Prostate gland (tissue), 2 donors: ENCODE measurements at regions not wholly inside any gene's neighbourhood (a gene's known extent, or its start where the extent isn't known, plus 50 kb on each side); places are given as distances from the start of the nearest gene placed in this dataset.

ENCODE experiments used
- DNase-seq: peaks from one replicate; pipeline ENCODE4 v3.0.0-alpha.2; 2019; ENCODE audit warnings: low spot score
- H3K27ac ChIP-seq, 2 donors: fragments of 200-600 bp; sonication (generic); 2 replicates each; pipeline ENCODE4 v1.5.1; 2017 to 2019
- H3K27me3 ChIP-seq: fragments of 200-600 bp; sonication (generic); replicated peaks from 2 replicates; pipeline ENCODE4 v1.5.1; 2019; ENCODE audit not compliant: insufficient read depth
- H3K36me3 ChIP-seq, 2 donors: fragments of 200-600 bp; sonication (generic); 1 replicate in 1 of 2; 2 replicates in 1 of 2; pipeline versions ENCODE4 v1.5.1 to v1.8.1; 2017 to 2019
- H3K4me1 ChIP-seq: fragments of 200-600 bp; sonication (generic); replicated peaks from 2 replicates; pipeline ENCODE4 v1.5.1; 2019
- H3K4me3 ChIP-seq, 2 donors: fragments of 200-600 bp; sonication (generic); 2 replicates each; pipeline ENCODE4 v1.5.1; 2017 to 2019
- H3K9me3 ChIP-seq: fragments of 200-600 bp; sonication (generic); 2 replicates; pipeline ENCODE4 v1.5.1; 2017
- POLR2A ChIP-seq: fragments of 450-650 bp; IDR thresholded peaks from one replicate; pipeline ENCODE4 v1.6.1; 2016; ENCODE audit warnings: antibody characterized with exemption, mild to moderate bottlenecking
- POLR2AphosphoS5 ChIP-seq: sonication (generic); formaldehyde crosslinking; IDR thresholded peaks from one replicate; pipeline ENCODE4 v1.6.1; 2017; ENCODE audit warnings: antibody characterized with exemption
- WGBS: methylation state at CpG from one replicate; pipeline ENCODE4 v1.1.5; 2018; 5-methylcytosine and 5-hydroxymethylcytosine counted together
- intact Hi-C: fragments of 100-400 bp; cut with DNase I; formaldehyde crosslinking; loops from one replicate; pipeline ENCODE4 v1.14.2; 2022
- TF ChIP-seq, protein P1 (sequence below), 4 experiments: fragments of 200-600 bp in 2 of 4; fragments of 450-650 bp in 2 of 4; sonication (generic) in 2 of 4; IDR thresholded peaks; 1 replicate in 3 of 4; 2 replicates in 1 of 4; pipeline ENCODE4 v1.5.1; 2016 to 2019; ENCODE audit warnings: antibody characterized with exemption in 4 of 4, mild to moderate bottlenecking in 2 of 4, moderate library complexity in 2 of 4

DNA sequence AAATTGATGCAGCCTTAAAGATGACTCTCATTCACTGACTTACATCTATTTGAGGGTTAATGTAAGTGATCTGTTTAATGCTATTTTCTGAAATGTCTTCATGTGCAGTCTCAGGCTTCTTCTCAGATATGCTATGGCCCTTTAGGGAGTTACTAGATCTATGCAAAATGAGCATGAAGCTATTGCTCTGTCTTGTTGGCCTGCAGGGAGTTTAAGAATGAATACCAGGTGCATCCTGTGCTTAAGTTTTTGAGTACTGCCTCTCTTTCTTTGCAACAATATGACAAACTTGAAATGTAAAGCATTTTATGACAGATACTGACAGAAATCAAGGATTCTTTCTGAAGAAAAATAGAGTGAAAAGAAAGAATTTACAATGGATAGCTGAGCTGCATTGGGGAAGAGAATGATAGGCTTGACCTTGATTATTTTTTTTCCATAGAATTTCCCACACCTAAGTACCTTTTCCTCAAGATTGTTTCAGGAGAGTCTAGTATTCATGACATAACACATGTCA lies 1058.3 kb upstream of the TMEFF2 start:
- no peaks in the 10 kb centered on the region for H3K4me1 ChIP-seq
- DNase-seq = no peak
- H3K4me3 ChIP-seq = no peak overlapping the region
- H3K27me3 ChIP-seq = no peaks in the 10 kb centered on the region
- intact Hi-C loops = no loop called here
- TF ChIP-seq POLR2A = no peak
- no peak for TF ChIP-seq POLR2AphosphoS5
- TF ChIP-seq, protein P1, sequence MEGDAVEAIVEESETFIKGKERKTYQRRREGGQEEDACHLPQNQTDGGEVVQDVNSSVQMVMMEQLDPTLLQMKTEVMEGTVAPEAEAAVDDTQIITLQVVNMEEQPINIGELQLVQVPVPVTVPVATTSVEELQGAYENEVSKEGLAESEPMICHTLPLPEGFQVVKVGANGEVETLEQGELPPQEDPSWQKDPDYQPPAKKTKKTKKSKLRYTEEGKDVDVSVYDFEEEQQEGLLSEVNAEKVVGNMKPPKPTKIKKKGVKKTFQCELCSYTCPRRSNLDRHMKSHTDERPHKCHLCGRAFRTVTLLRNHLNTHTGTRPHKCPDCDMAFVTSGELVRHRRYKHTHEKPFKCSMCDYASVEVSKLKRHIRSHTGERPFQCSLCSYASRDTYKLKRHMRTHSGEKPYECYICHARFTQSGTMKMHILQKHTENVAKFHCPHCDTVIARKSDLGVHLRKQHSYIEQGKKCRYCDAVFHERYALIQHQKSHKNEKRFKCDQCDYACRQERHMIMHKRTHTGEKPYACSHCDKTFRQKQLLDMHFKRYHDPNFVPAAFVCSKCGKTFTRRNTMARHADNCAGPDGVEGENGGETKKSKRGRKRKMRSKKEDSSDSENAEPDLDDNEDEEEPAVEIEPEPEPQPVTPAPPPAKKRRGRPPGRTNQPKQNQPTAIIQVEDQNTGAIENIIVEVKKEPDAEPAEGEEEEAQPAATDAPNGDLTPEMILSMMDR (IDR thresholded peaks at IDR 0.05) = no peak
- H3K36me3 ChIP-seq = no peaks in the 10 kb centered on the region
- no peaks in the 10 kb centered on the region for H3K9me3 ChIP-seq
- H3K27ac ChIP-seq = no peak overlapping the region

- no peak for TF ChIP-seq POLR2A
- TF ChIP-seq, protein P1 (IDR thresholded peaks at IDR 0.05) = no peak
- no peak for TF ChIP-seq POLR2AphosphoS5
- H3K4me3 ChIP-seq = no peak overlapping the region
- H3K36me3 ChIP-seq = no peaks in the 10 kb centered on the region
- H3K27ac ChIP-seq = no peak overlapping the region
- H3K9me3 ChIP-seq = no peaks in the 10 kb centered on the region
- no peak for DNase-seq
- intact Hi-C loops = no loop called here
- WGBS = 49% methylated on average over 3 of the region's 3 CpGs
- no peaks in the 10 kb centered on the region for H3K4me1 ChIP-seq
- no peaks in the 10 kb centered on the region for H3K27me3 ChIP-seq
These were observed 1057.2 kb upstream of the TMEFF2 start for GRCh38 chr2:193251909-193252308.

DNA sequence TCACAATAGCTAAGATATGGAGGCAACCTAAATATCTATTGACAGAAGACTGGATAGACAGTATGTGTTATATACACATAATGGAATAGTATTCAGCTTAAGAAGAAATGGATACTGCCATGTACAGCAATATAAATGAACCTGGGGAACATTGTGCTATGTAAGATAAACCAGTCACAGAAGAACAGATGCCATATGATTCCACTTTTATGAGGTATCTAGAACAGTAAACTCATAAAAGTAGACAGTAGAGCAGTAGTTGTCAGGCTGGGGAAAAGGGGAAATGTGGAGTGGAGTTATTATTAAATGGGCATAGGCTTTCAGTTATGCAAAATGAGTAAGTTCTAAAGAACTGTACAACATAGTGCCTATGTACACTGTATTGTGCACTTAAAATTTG lies 1055.7 kb upstream of the TMEFF2 start:
- H3K4me3 ChIP-seq = no peak overlapping the region
- H3K4me1 ChIP-seq = no peaks in the 10 kb centered on the region
- peak; percentile 88 for TF ChIP-seq POLR2AphosphoS5
- TF ChIP-seq, protein P1 (IDR thresholded peaks at IDR 0.05) = no peak
- no peaks in the 10 kb centered on the region for H3K27me3 ChIP-seq
- intact Hi-C loops = no loop called here
- no peaks in the 10 kb centered on the region for H3K36me3 ChIP-seq
- H3K27ac ChIP-seq = no peak overlapping the region
- peak; percentile 5 for DNase-seq
- H3K9me3 ChIP-seq = no peaks in the 10 kb centered on the region

DNA sequence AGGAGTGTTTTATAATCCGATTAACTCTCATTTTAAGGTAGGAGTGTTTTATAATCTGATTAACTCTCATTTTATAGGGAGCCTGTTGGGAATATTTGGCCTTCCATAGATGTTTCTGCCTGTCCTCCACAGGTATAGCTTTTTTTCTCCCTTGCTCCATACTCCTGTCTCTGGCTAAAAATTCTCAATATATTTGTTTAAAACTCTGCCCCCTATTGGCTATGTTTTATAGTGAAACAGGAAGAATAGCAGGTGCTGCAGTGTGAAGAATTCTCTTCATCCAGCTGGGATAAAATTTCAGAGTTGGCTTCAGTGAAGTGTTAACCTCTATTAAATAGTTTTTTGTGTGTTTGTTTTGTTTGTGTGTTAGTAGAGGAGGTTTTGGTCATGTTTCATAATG lies 1046.0 kb upstream of the TMEFF2 start:
- Histone ChIP-seq H3K27me3 (no peaks in the 10 kb centered on the region), H3K9me3 (no peaks in the 10 kb centered on the region), H3K4me3 (no peak overlapping the region), H3K36me3 (no peaks in the 10 kb centered on the region), H3K27ac (no peak overlapping the region), H3K4me1 (no peaks in the 10 kb centered on the region)
- no peak for DNase-seq
- TF ChIP-seq, protein P1 (IDR thresholded peaks at IDR 0.05) = no peak
- TF ChIP-seq POLR2A (no peak), POLR2AphosphoS5 (no peak)
- intact Hi-C loops = no loop called here
- 86% methylated on average over 1 of the region's 1 CpG for WGBS

DNA sequence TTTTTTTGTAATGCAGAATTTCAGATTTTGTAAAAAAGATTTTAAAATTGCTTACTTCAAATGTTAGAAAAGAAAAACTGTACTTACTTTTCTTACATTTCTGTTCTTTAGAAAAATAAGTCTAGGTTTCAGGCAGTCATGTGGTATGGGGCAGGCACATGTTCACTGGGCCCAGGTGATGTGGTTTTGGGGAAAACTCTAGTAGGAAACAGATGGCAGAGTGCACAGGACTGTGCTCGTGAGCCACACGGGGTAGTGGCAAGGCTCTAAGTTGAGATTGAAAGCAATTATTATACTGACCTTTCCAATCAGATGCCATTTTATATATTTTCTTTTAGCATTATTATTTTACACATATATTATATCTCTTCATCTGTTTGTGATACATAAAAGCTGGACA lies 1036.9 kb upstream of the TMEFF2 start:
- TF ChIP-seq, protein P1 (IDR thresholded peaks at IDR 0.05) = no peak
- TF ChIP-seq POLR2A = no peak
- no peak for TF ChIP-seq POLR2AphosphoS5
- WGBS = 57% methylated on average over 2 of the region's 2 CpGs
- DNase-seq = no peak

More for the DNA sequence above, 1036.9 kb upstream of the TMEFF2 start:
- Histone ChIP-seq H3K4me3 (no peak overlapping the region), H3K36me3 (no peaks in the 10 kb centered on the region), H3K27ac (no peak overlapping the region), H3K27me3 (no peaks in the 10 kb centered on the region), H3K9me3 (no peaks in the 10 kb centered on the region), H3K4me1 (no peaks in the 10 kb centered on the region)
- intact Hi-C loops = no loop called here
